ENCODE measurements at regions not wholly inside any gene's neighbourhood (a gene's known extent, or its start where the extent isn't known, plus 50 kb on each side); places are given as distances from the start of the nearest gene placed in this dataset.

DNA sequence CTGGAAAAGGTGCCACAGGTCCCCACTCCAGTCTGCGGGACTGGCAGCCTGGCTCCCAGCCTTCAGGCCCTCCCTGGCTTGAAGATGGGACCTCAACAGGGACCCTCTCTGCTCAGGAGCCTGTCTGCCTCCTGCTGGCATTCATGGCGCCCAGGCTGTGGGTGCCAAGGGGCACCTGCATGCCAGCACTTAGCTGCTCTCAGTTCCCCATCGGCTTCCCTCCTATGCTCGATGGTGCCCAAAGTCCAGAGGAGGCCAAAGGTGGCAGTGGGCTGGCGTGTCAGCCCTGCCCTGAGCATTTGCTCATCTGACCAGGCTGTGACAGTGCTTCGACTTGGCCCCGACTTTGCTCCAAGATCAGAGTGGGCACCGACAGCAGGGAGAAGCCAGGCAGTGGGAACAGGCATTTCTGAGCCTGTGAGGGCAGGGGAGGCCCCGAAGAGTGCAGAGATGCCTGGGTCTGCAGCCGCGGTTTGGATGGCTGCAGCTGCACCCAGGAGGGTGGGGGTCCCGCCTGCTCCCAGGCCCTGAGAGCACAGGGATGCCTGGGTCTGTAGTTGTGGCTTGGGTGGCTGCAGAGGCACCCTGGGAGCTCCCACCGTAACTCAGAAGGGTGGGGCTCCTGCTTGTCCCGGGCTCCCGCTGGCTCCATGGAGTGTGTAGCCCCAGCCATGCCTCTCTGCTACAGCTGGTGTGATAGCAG is 463.6 kb downstream of the TBC1D22A start:
- DNase-seq = no peak

- no peak for DNase-seq
Observed at GRCh38 chr22:47225080-47225930, 462.9 kb downstream of the TBC1D22A start.

Data from NCI-H187 (cell line).